ENCODE measurements at regions not wholly inside any gene's neighbourhood (a gene's known extent, or its start where the extent isn't known, plus 50 kb on each side); places are given as distances from the start of the nearest gene placed in this dataset.

DNA sequence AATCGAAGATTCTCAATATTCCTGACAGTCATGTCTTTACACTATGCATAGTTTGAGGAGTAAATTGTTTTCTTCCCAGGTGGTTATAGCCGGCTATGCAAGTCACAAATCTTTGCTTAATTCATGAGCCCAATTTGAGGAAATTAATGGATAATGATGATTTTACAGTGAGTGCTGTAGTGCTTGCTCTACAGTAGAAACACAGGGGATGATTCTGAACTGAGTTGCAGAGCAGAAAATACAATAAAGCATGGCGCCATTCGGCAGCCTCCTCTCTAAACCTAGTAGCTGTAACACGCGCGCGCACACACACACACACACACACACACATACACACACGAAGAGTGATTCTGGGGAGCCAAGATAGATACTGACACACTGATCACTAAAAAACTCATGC, 181.7 kb upstream of the DPH6 start:
- DNase-seq (ENCODE audit: low read depth in 3 of 3) = no peak

DNA sequence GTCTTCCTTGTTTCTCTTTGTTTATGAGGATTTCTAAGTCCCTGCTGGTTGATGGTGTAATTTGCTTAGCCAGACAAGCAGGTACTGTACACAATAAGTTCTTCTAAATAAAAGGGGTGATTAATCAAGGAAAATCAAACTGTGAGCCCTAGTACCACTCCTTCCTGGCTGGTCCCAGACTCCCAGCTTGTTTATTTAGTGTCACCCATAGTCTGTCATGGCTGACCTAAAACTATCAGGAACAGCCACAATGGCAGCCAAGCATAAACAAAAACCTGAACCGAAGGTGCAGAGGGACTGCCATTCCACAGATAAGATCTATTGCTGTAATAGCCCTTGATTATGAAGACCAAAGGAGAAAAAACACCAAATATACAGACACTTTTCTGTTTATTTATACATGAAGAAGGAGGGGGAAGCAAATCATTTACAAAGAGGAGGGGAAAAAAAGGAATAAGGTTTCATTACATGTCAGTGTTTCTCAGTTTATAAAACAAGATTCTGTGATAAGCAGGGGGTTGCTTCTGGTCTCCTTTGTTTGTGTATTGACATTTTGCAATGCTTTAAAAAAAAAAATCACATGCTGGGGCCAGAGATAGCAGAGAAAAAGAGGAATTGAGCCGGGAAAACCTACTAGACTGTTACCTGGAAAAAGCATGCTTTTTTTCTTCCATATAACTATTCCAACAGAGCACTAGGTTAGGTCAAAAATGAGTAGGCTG, 182.4 kb upstream of the DPH6 start:
- no peak for DNase-seq (ENCODE audit: low read depth in 3 of 3)

DNA sequence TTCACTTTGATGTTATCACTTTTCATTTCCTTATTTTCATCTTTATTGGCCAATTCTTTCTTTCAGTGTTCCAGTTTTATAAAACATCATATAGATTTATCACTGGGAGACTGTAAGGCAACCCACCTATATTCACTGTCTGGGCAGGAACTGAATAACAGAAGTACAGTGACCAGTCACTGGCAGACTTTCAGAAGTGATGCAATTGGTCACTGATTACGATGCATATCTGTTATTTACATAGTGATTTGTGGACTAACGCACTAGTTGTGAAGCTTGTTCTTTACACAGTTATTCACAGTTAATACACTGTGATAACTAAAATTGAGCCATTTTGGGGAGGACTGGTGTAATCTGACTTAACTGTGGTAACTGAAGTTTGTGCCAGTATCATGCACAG, 190.2 kb upstream of the DPH6 start:
- no peak for DNase-seq (ENCODE audit: low read depth in 3 of 3)

DNA sequence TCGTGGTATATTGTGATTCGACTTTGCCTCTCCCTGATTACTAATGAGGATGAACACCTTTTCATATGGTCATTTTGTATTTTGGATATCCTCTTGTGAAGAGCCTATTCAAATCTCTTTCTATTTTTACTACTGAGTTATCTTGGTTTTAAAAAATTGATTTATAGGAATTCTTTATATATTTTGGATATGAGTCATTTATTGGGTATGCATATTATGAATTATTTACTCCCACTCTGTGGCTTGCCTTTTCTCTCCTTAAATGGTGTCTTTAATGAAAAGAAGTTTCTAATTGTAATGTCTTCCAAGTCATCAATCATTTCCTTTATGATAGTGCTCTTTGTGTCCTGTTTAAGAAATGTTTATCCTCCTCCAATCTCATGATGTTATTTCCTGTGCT, 191.5 kb upstream of the DPH6 start:
- no peak for DNase-seq (ENCODE audit: low read depth in 3 of 3)

DNA sequence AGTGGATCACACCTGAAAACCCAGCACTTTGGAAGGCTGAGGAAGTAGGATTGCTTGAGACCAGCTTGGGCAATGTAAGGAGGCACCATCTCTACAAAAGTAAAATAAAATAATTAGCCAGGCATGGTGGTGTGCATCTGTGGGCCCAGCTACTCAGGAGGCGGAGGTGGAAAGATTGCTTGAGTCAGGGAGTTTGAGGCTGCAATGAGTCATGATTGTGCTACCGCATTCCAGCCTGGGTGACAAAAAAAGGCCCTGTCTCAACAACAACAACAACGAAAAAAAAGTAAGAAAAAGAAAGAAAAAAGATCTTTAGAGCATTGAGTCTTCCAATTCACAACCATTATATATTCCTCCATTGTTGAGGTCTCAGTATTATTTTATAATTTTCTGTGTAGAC, 192.4 kb upstream of the DPH6 start:
- no peak for DNase-seq (ENCODE audit: low read depth in 3 of 3)

DNA sequence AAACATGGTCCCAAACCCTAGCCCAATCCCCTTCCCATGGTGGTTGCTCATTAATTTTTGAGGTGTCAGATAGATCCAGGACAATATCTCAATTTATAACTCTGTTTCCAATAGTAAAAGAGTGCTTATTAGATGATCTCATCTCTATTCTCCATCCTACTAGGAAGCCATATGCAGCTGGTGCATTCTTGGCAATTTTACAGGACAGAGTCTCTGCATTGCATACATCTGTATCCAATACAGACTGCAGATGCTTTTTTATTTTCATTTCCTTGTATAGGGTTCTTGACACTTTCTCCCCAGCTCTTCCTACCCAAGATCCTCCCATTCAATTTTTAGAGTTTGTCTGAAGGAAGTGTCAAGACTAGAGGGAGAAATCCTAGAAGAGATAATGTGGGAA, 194.8 kb upstream of the DPH6 start:
- DNase-seq (ENCODE audit: low read depth in 3 of 3) = no peak

DNA sequence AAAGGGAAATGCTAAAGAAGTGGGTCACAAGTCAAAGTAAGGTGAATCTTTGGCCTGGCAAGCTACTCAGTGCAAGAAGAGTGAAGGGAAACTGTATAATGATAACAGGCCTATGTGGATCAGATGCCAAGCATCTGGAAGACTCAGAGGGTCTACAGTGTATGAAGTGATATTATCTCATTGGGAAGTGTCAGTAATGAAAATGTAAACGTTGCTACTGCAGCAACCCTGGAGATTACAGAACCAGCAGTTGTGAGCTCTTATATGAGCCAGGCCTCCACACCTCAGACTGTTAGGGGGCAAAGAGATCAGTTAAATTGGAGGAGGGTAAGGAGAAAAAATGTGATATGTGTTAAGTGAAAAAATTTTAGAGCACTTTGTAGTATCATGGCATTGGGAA, 195.4 kb upstream of the DPH6 start:
- no peak for DNase-seq (ENCODE audit: low read depth in 3 of 3)

DNA sequence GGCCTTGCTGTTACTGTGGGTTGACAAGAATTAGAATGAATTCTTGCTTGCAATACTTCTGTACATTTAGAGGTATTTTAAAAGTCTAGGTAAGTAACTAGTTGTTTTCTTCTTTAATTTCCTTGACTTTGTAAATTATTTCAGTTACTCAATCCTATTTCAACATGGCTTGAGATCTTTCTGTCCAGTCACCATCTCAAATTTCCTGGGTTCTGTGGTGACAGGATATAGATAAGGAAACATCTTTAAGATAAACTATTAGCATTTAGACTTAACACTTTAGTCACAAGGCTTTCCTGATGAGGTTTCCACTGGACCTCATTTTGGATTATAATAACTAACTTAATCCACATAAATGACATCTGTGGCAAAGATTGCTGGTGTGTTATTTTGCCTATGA, 195.9 kb upstream of the DPH6 start:
- no peak for DNase-seq (ENCODE audit: low read depth in 3 of 3)

DNA sequence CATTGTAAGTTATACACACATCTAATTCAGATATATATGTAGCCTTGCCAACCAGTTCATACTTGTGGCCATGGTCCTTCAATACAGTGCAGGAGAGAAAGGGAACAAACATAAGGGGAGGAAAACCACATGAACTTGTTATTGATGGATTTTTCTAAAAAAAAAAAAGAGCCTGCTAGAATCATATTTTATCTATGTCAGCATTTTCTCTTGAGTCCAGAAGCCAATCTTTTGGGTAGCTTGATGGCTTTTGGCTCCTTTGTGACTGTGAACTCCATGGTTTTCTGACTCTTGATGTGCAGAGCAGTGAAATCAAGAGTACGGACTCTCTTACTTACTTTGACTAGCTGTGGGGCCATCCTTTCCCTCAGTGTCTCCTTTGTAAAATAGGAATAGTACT, 197.4 kb upstream of the DPH6 start:
- DNase-seq (ENCODE audit: low read depth in 3 of 3) = no peak

DNA sequence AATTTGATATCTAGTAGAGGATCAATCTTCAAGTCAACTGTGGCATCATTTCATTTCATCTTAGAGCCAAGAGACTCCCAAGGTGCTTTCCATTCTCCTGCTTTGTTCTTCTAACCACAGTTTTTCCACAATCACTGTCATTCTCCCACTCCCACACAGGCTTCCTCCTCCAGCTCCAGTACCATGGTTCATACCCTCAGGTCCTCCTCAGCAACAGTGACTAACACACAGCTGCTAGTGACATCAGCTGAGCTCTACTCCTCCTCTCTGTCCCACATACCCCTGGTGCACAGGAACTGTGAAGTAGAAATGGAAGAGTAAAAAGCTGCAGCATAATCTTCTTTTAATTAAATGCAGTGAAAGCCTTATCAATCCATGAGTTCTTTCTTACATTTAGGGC, 200.2 kb upstream of the DPH6 start:
- no peak for DNase-seq (ENCODE audit: low read depth in 3 of 3)

DNA sequence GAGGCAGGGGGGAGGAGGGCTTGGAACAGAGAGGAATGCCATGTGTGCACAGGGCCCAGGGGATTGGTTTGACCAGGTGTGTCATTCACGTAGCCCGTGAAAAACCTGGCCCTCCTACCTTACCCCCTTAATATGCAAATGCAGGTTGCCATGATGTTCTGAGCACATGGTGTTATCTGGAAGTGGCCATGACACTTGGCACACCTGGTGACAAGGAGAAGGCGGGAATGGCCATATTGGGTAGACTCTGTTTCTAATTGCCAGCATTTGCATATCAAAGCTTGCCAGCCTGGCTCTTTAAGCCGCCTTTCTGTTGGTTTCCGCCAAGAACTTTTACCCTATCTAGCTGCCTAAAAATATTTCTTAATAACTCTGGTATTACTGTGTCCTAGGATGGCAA, 202.1 kb upstream of the DPH6 start:
- DNase-seq (ENCODE audit: low read depth in 3 of 3) = no peak

DNA sequence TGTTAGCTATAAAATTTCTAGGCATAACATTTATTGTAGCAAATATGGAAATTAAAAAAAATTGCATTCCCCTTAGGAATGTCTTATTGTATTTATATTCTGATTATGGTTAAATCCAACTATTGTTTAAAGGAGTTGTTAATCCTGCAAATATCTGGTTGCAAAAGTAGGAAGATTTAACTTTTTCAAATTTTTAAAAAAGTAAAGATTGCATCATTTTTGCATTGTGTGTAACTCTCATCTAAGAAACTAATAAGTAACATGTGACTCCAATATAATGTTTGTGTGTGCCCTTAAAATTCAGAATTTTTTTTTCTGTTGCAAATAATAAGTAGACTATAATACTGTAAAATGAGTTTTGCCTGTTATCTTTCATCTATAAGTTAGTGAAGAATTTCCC, 204.1 kb upstream of the DPH6 start:
- DNase-seq (ENCODE audit: low read depth in 3 of 3) = no peak

DNA sequence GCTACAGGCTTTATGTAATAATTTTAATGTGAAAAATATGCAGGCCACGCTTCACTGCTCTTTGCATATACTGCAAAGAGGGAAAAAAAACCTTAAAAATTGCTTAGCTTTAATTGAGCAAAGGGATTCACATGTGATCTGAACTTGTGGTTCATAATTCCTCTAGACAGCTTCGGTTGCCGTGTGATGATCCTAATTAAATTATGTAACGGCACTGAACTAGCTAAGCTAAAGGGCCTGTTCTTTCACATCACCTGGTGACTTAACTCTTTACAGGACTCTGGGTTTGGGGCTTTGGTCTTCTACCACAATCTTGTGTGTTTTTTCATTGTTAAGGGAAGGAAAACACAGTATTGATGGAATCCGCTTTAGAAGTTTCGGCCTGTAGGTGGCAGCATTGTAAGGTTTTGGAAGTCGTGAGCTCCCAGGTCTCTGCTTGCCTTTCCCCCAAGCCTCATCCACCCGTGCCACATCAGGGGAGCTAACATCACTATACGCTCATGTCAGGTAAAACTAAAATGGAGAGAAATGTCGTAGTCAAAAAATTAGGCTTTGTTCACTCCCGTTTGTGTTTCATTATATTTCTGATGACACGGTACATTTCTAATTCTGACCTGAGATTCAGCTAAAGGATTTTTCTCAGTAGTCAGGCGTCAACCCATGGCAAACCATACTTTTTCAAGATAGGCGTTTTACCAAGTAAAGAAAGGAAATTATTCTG, 205.6 kb upstream of the DPH6 start:
- peak in 2 of 3 experiments; percentile 1 to 6 for DNase-seq (ENCODE audit: low read depth in 3 of 3)

DNA sequence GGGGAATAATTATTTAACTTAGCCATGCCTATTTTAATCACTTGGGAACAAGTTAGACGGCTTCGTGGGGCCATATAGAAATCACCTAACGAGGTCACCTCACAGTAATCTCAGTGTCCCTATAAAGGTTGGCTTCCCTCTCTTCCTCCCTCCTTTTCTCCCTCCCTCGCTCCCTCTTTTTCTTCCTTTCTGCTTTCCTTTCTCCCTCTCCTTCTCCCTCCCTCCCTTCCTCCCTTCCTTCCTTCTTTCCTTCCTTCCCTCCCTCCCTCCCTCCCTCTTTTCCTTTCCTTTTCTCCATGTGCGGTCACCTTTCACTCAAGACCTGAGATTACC, 206.1 kb upstream of the DPH6 start:
- DNase-seq (ENCODE audit: low read depth in 3 of 3) = no peak

DNA sequence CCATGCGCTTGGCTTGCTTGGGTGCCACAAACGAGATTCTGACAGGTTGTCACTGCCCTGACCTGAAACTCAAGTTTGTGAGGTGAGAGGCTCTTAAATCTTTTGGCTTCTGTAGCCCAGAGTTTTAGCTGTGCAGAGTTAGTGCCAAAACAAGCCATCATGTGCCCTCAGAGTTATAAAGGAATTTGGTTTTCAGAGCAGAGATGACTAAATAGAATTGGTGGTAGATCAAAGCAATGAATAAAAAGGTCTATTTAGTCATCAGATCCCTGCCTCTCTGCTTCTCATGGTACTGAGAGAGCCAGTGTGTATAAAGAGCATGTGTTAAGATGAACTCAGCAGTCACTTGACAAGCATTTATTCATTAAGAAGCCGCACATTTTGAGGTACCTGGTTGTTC, 207.5 kb upstream of the DPH6 start:
- no peak for DNase-seq (ENCODE audit: low read depth in 3 of 3)

DNA sequence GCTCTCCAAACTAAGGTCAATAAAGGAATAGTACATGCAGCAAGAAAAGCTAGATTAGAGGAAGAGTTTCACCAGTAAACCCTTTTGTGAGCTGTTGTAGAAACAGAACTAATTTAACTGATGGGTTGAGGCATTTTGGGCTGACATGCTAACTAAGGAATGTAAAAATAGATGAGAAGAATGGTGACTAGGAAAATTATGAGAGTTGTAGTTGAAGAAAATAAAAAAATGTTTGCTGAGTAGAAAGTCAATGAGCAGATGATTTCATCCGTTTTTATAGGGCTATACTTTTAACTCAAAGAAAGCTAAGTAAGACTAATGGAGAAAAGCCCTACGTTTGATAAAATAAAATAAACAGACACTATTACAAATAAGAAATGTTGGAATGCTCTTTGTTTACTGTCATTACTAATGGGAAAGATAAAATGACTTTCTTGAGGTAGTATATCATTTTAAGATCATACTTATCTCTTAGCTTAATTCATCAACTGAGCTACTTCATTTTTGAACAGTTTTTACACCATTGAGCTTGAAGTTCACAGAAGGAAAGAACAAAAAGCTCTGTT, 209.4 kb upstream of the DPH6 start:
- no peak for DNase-seq (ENCODE audit: low read depth in 3 of 3)

DNA sequence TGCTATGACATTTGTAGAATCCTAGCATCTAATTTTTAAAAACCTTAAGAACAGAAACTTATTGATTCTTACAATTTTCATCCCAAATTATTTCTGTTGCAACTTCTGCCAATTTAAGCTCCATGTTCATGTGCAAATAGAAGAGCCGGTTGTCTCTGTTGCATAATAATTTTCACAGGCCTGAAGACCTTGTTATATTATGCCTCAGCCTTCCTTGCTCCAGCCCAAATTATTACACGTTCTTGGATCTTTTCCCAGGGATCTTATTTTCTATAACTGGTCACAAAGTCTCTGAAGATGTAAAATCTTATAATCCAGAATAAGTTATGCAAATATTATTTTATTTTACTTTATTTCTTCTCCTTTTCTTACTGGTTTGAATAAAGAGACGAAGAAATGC, 210.7 kb upstream of the DPH6 start:
- DNase-seq (ENCODE audit: low read depth in 3 of 3) = no peak

DNA sequence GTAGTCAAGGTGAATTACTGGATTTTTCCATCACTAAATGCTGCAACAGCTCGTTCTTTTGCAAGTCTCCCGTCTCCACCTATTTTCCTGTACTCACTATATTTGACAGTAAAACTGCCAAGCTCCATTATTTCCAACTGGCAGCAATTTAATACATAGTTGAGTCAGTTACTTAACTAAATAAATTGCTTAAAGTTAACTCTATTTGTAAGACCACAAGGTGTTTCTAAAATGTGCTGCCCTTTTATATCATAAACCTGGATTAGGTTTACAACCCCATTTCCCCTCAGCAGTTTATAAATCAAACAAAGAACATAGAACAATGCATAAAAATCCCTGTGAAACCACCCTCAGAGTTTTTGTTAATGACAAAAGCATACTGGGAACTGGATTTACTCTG, 211.4 kb upstream of the DPH6 start:
- DNase-seq (ENCODE audit: low read depth in 3 of 3) = no peak

DNA sequence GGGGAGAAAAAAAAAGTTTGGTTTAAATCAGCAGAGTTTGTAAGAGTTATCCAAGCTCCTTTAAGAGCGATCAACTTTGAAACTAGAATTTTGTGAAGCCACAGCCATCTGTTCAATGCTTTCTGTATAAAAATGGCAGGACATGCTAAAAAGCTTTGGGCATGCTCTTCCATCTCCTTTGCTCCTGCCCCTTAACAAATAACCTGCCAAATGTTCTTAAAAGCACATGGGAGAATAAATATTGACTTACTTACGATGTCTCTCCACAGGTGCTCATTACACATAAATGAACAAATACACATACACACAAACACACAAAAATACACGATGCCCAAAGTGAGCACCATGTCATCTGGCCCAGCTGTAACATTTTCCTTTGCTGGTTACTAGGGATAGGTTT, 211.8 kb upstream of the DPH6 start:
- no peak for DNase-seq (ENCODE audit: low read depth in 3 of 3)

DNA sequence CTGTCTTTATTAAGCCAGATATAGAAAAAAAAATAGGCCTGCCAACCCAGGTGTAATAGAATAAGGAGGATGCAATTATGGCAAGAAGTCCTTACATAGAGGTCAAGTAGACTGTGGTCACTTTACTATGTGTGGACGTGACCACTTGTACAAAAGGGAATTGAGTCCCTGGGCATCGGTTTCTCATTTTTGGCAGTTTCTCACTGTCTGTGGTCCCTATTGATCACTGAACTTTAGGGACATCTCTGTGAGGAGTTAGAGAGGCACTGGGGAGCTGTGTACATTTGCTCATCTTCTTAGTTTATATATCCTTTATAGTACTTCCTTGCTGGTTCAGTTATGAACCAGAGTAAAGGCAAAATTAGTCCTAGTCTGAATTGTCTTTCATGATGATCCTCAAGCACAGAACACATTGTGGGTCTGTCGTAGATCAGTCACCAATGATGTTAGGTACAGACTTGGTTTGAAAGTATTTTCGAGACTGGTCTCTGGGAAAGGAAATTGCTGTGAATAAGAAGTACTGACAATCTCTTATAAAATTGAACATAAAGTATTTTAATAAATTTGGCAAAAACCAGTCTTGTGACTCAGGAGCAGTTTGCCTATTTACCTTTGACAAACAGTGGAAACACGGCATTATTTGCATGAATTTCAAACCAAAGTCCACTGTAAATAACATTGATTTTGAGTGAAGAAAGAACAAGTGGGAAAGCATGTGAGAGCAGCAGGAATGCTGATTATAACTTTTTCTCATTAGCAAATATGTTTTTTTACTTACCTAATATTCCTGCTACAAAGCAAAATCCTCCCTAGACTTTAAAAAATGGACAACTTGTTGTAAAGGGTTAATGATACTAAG, 218.9 kb upstream of the DPH6 start:
- DNase-seq (ENCODE audit: low read depth in 3 of 3) = no peak

DNA sequence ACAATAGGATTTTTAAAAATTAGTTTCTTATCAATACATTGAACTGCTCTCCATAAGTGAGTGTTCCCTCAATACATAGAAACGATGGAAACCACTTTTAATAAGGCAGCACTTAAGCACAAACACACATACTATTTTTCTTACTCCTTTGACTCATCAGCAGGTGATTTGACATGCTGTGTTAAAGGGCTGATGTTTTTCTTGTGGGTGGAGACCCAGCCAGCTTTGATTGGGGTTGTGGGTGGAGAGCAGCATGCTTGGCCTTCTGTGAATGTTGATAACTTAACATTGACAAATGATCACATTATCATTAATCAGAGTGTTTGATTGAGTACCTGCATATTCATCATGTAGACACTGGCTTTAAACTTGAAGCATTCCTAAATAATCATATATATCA, 223.0 kb upstream of the DPH6 start:
- DNase-seq (ENCODE audit: low read depth in 3 of 3) = no peak

DNA sequence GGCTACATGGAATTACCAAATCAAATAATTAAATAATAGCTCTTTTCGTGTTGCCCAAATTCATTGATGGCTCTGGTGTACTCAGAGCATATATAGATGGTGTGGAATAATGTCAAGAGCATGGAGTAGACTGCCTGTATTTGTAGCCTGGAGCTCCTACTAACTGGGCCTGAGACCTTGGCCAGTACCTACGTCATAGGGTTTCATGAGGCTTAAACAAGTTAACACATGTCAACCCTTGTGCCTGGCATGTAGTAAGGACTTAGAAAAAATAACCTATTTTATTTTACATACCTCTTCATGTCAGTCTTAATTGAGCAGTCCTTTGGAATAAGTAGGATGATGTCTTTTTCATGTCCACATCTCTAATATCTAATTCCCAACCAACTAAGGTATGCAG, 223.7 kb upstream of the DPH6 start:
- no peak for DNase-seq (ENCODE audit: low read depth in 3 of 3)

All from stimulated activated CD4-positive, alpha-beta T cell treated with anti-CD3 and anti-CD28 coated beads, TNF-alpha, amount 100 ng/mL, for 4 hours (primary cell).